Right lobe of liver (tissue), 6 donors: ENCODE measurements at regions not wholly inside any gene's neighbourhood (a gene's known extent, or its start where the extent isn't known, plus 50 kb on each side); places are given as distances from the start of the nearest gene placed in this dataset.
"Not testable (repeated sequence)": the region's sequence is repeated elsewhere in the genome, so short reads cannot be mapped to it uniquely, and the experiment has no call there.

Experiments
- ATAC-seq, 4 donors: fragments of 200-7000 bp; cut with Tn5 transposase; one replicate each; pipeline ENCODE4 v1.9.1; 2020; ENCODE audit warnings: mild to moderate bottlenecking in 4 of 4, moderate library complexity in 4 of 4
- DNase-seq, 3 donors: peaks; one replicate each; pipeline ENCODE4 v3.0.0-alpha.2; 2020
- H3K27ac ChIP-seq, 3 donors: fragments of 200-600 bp; one replicate each; pipeline ENCODE4 v1.8.0; 2022
- H3K27me3 ChIP-seq, 2 donors: fragments of 200-600 bp; one replicate each; pipeline ENCODE4 v1.8.0; 2022
- H3K36me3 ChIP-seq, 4 donors: fragments of 200-600 bp; sonication (generic) in 1 of 4; one replicate each; pipeline versions ENCODE4 v1.5.1 to v1.8.0; 2017 to 2022; ENCODE audit warnings: control low read depth in 1 of 4
- H3K4me1 ChIP-seq, 4 donors: fragments of 200-600 bp; sonication (generic) in 1 of 4; one replicate each; pipeline versions ENCODE4 v1.5.1 to v1.8.0; 2017 to 2022; ENCODE audit warnings: control low read depth in 1 of 4
- H3K4me3 ChIP-seq, 3 donors: fragments of 200-600 bp; one replicate each; pipeline ENCODE4 v1.8.0; 2022
- H3K9me3 ChIP-seq, 4 donors: fragments of 200-600 bp; sonication (generic) in 1 of 4; one replicate each; pipeline versions ENCODE4 v1.5.1 to v1.8.0; 2017 to 2022; ENCODE audit warnings: control low read depth in 1 of 4
- WGBS: methylation state at CpG from one replicate; pipeline ENCODE4 v1.1.6; 2018; ENCODE audit warnings: low coverage, low lambda C conversion rate; ENCODE audit not compliant: insufficient coverage; ENCODE audit errors: missing lambda C conversion rate; 5-methylcytosine and 5-hydroxymethylcytosine counted together
- intact Hi-C, 2 donors: fragments of 100-400 bp; cut with DNase I; formaldehyde crosslinking; loops; one replicate each; pipeline versions ENCODE4 v1.11.2 to v1.14.1; 2022
- microRNA-seq, 2 donors: library from miRNA; unstranded; fragments of <30 nt; microRNA quantifications; one replicate each; pipeline ENCODE4, GENCODE V29; 2019 to 2020
- small RNA-seq, 2 experiments: library from RNA; depleted of rRNA; stranded (forward); fragments of <200 nt; gene quantifications; one replicate each; pipeline ENCODE3, GENCODE V24; 2016
- donor health status: DM: no; HTN: yes; CAD: no.
- donor health status: DM: no; HTN: no; CAD: no.
- donor health status: DM: no; HTN: no; CAD: no.
- donor health status: DM: no; HTN: yes; CAD: no.
- donor health status: DM: no; HTN: yes; CAD: no.

DNA sequence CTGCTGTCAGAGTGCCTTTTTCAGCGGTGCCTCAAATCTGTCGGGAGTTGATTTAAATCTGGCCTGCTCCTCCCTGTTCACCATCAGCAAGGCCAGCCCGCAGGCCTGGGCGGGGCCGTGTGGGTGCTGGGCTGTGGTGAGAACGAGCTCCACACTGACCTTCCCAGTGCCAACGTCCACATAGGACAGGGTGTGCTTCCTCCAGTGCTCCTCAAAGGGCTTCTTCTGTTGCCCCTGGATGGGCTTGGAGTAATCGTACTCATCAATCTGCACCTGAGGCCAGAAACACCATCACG is 50.2 kb upstream of the LPCAT1 start:
- H3K9me3 ChIP-seq, H3K4me3 ChIP-seq, H3K27ac ChIP-seq, H3K27me3 ChIP-seq, intact Hi-C loops, DNase-seq, H3K36me3 ChIP-seq: not testable (repeated sequence)
- peak in 1 of 4 donors; percentile 12 for ATAC-seq
- 77% methylated on average over 2 of the region's 9 CpGs for WGBS
- peaks cover 0 to 12% (median 3%) of the 10 kb centered on the region in 4 donors for H3K4me1 ChIP-seq

DNA sequence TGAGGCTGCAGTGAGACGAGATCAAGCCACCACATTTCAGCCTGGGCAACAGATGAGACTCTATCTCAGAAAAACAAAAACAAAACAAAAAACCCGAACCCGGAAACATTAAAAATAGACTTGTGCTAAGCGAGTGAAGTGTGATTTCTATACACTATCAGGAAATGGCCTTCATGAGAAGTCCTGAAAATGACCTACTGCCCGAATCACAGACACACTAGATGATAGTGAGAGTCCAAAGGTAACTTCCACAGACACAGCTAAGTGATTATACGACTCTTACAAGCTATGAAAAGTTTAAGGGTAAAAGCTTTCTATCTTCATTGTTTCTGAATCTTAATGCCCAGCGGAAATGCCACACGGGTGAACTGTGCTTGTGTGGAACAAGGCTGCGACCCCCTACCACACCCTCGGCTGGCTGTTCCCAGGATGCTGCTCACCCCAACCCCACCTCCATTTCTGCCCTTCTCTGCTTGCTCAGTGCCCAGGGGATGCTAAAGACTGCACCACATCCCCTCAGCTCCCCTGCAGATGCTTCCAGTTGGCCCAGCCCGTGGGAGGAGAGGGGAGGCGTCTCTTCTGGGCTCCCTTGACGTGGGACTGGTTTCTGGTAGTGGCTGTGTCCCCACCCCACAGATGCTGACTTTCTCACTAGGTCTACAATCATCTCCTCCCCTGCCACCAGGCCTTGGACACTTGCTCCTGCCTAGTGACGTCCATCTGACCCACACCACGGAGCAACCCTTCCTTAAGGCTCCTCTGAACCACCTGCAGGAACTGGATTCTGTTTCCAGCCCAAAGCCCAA is 49.7 kb upstream of the LPCAT1 start:
- H3K36me3 ChIP-seq, intact Hi-C loops, H3K27ac ChIP-seq, H3K27me3 ChIP-seq, DNase-seq, H3K4me3 ChIP-seq, H3K9me3 ChIP-seq: not testable (repeated sequence)
- H3K4me1 ChIP-seq, result peaks cover 0 to 16% (median 4%) of the 10 kb centered on the region in 4 donors
- 71% methylated on average over 10 of the region's 15 CpGs for WGBS
- peak in 2 of 4 donors; percentile 24 to 54 for ATAC-seq

Small RNA genes in the stretch of these regions (microRNA-seq; reads per million reads assigned to microRNA genes)
- 0 to 0.29 reads per million in 2 donors for gene MIR4277

Small RNA genes in the stretch of these regions (small RNA-seq; reads per million reads assigned to genes)
- gene AC091849.1, result 0 reads per million in 2 experiments
- 0 reads per million in 2 experiments for gene MIR4277
